ENCODE measurements at regions not wholly inside any gene's neighbourhood (a gene's known extent, or its start where the extent isn't known, plus 50 kb on each side); places are given as distances from the start of the nearest gene placed in this dataset.

- Mint-ChIP-seq H3K27me3 (ENCODE audit: low read depth) (peaks cover 6% of the 10 kb centered on the region; the same call in 1 of the 2 replicates), H3K36me3 (peaks cover 25% of the 10 kb centered on the region), H3K27ac (no peak overlapping the region), H3K4me1 (no peaks in the 10 kb centered on the region), H3K9me3 (peaks cover 36% of the 10 kb centered on the region), H3K4me3 (no peak overlapping the region)
- no peak for TF ChIP-seq ZNF263 (CRISPR knock-in tag; IDR thresholded peaks at IDR 0.05; ENCODE audit: low read depth)
- no peak for TF ChIP-seq SMAD4 (CRISPR knock-in tag; IDR thresholded peaks at IDR 0.05)
- TF ChIP-seq, protein P1, sequence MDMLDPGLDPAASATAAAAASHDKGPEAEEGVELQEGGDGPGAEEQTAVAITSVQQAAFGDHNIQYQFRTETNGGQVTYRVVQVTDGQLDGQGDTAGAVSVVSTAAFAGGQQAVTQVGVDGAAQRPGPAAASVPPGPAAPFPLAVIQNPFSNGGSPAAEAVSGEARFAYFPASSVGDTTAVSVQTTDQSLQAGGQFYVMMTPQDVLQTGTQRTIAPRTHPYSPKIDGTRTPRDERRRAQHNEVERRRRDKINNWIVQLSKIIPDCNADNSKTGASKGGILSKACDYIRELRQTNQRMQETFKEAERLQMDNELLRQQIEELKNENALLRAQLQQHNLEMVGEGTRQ (CRISPR knock-in tag; IDR thresholded peaks at IDR 0.05), result no peak
- TF ChIP-seq, protein P2, sequence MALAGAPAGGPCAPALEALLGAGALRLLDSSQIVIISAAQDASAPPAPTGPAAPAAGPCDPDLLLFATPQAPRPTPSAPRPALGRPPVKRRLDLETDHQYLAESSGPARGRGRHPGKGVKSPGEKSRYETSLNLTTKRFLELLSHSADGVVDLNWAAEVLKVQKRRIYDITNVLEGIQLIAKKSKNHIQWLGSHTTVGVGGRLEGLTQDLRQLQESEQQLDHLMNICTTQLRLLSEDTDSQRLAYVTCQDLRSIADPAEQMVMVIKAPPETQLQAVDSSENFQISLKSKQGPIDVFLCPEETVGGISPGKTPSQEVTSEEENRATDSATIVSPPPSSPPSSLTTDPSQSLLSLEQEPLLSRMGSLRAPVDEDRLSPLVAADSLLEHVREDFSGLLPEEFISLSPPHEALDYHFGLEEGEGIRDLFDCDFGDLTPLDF (CRISPR knock-in tag; IDR thresholded peaks at IDR 0.05), result no peak
- TF ChIP-seq, protein P3, sequence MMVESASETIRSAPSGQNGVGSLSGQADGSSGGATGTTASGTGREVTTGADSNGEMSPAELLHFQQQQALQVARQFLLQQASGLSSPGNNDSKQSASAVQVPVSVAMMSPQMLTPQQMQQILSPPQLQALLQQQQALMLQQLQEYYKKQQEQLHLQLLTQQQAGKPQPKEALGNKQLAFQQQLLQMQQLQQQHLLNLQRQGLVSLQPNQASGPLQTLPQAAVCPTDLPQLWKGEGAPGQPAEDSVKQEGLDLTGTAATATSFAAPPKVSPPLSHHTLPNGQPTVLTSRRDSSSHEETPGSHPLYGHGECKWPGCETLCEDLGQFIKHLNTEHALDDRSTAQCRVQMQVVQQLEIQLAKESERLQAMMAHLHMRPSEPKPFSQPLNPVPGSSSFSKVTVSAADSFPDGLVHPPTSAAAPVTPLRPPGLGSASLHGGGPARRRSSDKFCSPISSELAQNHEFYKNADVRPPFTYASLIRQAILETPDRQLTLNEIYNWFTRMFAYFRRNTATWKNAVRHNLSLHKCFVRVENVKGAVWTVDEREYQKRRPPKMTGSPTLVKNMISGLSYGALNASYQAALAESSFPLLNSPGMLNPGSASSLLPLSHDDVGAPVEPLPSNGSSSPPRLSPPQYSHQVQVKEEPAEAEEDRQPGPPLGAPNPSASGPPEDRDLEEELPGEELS (CRISPR knock-in tag; IDR thresholded peaks at IDR 0.05), result no peak
- no peak for TF ChIP-seq TCF7 (CRISPR knock-in tag; IDR thresholded peaks at IDR 0.05; ENCODE audit: low read depth)
- TF ChIP-seq NR3C1 (CRISPR knock-in tag; conservative IDR thresholded peaks at IDR 0.05; ENCODE audit: low read depth), result no peak
- no peak for TF ChIP-seq AR (CRISPR knock-in tag; IDR thresholded peaks at IDR 0.05)
- no peak for TF ChIP-seq JUN (CRISPR knock-in tag; IDR thresholded peaks at IDR 0.05)
- DNase-seq (ENCODE audit: low spot score) (no peak), ATAC-seq (no peak)
- ChIA-PET CTCF (no interaction called here), POLR2A (no interaction called here)
Observed at GRCh38 chr5:130541617-130542221, 623.3 kb downstream of the HINT1 start.

GRCh38 chr5:130536691-130537090, 628.4 kb downstream of the HINT1 start:
- ChIA-PET POLR2A (no interaction called here), CTCF (interaction anchor here (1.1 kb wide), 1 partner anchor 57 kb away, joined by 3 read pairs; no protein-coding TSS in a partner anchor)
- Mint-ChIP-seq H3K27me3 (ENCODE audit: low read depth) (no peaks in the 10 kb centered on the region), H3K4me3 (no peak overlapping the region), H3K36me3 (no peaks in the 10 kb centered on the region), H3K9me3 (0 out of 2 replicates have a peak, but pooled peaks cover 3% of the 10 kb centered on the region), H3K27ac (no peak overlapping the region), H3K4me1 (no peaks in the 10 kb centered on the region)
- DNase-seq (ENCODE audit: low spot score) (no peak), ATAC-seq (no peak)
- TF ChIP-seq ESRRA (CRISPR knock-in tag; IDR thresholded peaks at IDR 0.05; ENCODE audit: borderline replicate concordance) (no peak), ZNF219 (CRISPR knock-in tag; IDR thresholded peaks at IDR 0.05; ENCODE audit: borderline replicate concordance) (no peak), RELA (CRISPR knock-in tag; IDR thresholded peaks at IDR 0.05; ENCODE audit: borderline replicate concordance) (no peak), ZNF281 (CRISPR knock-in tag; IDR thresholded peaks at IDR 0.05) (no peak), ZNF416 (CRISPR knock-in tag; IDR thresholded peaks at IDR 0.05) (no peak), JUN (CRISPR knock-in tag; IDR thresholded peaks at IDR 0.05) (no peak)
